ENCODE measurements at regions not wholly inside any gene's neighbourhood (a gene's known extent, or its start where the extent isn't known, plus 50 kb on each side); places are given as distances from the start of the nearest gene placed in this dataset.
"Not testable (repeated sequence)": the region's sequence is repeated elsewhere in the genome, so short reads cannot be mapped to it uniquely, and the experiment has no call there.

GRCh38 chr5:112544558-112544957, 125.5 kb upstream of the EPB41L4A start:
- POLR2A ChIA-PET: interaction anchor here (0.7 kb wide), 2 partner anchors 40 to 1021 kb away, joined by 3 read pairs; no protein-coding TSS in a partner anchor
- not testable (repeated sequence) for H3K4me1 Mint-ChIP-seq, H3K27ac Mint-ChIP-seq, ATAC-seq, H3K4me3 Mint-ChIP-seq, DNase-seq, H3K9me3 Mint-ChIP-seq, H3K36me3 Mint-ChIP-seq
- H3K27me3 Mint-ChIP-seq: peaks cover 0 to 12% (median 6%) of the 10 kb centered on the region in 5 donors

- ATAC-seq (no peak), DNase-seq (no peak)
- H3K27ac Mint-ChIP-seq: no peak overlapping the region
- H3K4me1 Mint-ChIP-seq: no peaks in the 10 kb centered on the region
- H3K9me3 Mint-ChIP-seq: peaks cover 0 to 6% (median 0%) of the 10 kb centered on the region in 9 donors
- no peak overlapping the region for H3K4me3 Mint-ChIP-seq
- H3K36me3 Mint-ChIP-seq: no peaks in the 10 kb centered on the region
- peaks cover 0 to 10% (median 5%) of the 10 kb centered on the region in 5 donors for H3K27me3 Mint-ChIP-seq
- POLR2A ChIA-PET: no interaction called here
Measured at GRCh38 chr5:112546946-112547592, 128.0 kb upstream of the EPB41L4A start.

GRCh38 chr5:112548246-112548881, 129.3 kb upstream of the EPB41L4A start:
- Mint-ChIP-seq H3K4me3 (no peak overlapping the region), H3K27ac (peak overlapping the region in 1 of 10 donors; percentile 29), H3K4me1 (no peaks in the 10 kb centered on the region), H3K9me3 (peaks cover 0 to 6% (median 0%) of the 10 kb centered on the region in 9 donors), H3K27me3 (peaks cover 0 to 6% (median 3%) of the 10 kb centered on the region in 5 donors), H3K36me3 (no peaks in the 10 kb centered on the region)
- no peak for DNase-seq
- no peak for ATAC-seq
- POLR2A ChIA-PET: no interaction called here

GRCh38 chr5:112549127-112549526, 130.1 kb upstream of the EPB41L4A start:
- POLR2A ChIA-PET: no interaction called here
- H3K4me1 Mint-ChIP-seq: no peaks in the 10 kb centered on the region
- H3K27me3 Mint-ChIP-seq: peaks cover 0 to 6% (median 0%) of the 10 kb centered on the region in 5 donors
- DNase-seq (no peak), ATAC-seq (no peak)
- peaks cover 0 to 3% (median 0%) of the 10 kb centered on the region in 9 donors for H3K9me3 Mint-ChIP-seq
- H3K36me3 Mint-ChIP-seq: no peaks in the 10 kb centered on the region
- no peak overlapping the region for H3K27ac Mint-ChIP-seq
- no peak overlapping the region for H3K4me3 Mint-ChIP-seq

GRCh38 chr5:112549605-112550166, 130.6 kb upstream of the EPB41L4A start:
- Mint-ChIP-seq H3K36me3 (no peaks in the 10 kb centered on the region), H3K4me1 (no peaks in the 10 kb centered on the region), H3K27me3 (peaks cover 0 to 1% (median 0%) of the 10 kb centered on the region in 5 donors), H3K4me3 (no peak overlapping the region), H3K9me3 (peaks cover 0 to under 1% (median 0%) of the 10 kb centered on the region in 9 donors), H3K27ac (no peak overlapping the region)
- ATAC-seq (no peak), DNase-seq (no peak)
- POLR2A ChIA-PET: no interaction called here

GRCh38 chr5:112551419-112552032, 132.4 kb upstream of the EPB41L4A start:
- ATAC-seq (peak; percentile 54 to 57), DNase-seq (peak in 9 of 10 donors; percentile 5 to 66 (median 46))
- Mint-ChIP-seq H3K4me3 (no peak overlapping the region), H3K36me3 (no peaks in the 10 kb centered on the region), H3K4me1 (no peaks in the 10 kb centered on the region), H3K27me3 (peaks cover 0 to 1% (median 0%) of the 10 kb centered on the region in 5 donors), H3K27ac (no peak overlapping the region), H3K9me3 (no peaks in the 10 kb centered on the region)
- POLR2A ChIA-PET: no interaction called here

GRCh38 chr5:112552216-112552615, 133.1 kb upstream of the EPB41L4A start:
- no peak overlapping the region for H3K4me3 Mint-ChIP-seq
- no peaks in the 10 kb centered on the region for H3K4me1 Mint-ChIP-seq
- H3K27ac Mint-ChIP-seq: no peak overlapping the region
- ATAC-seq: no peak
- H3K36me3 Mint-ChIP-seq: no peaks in the 10 kb centered on the region
- peaks cover 0 to 1% (median 0%) of the 10 kb centered on the region in 5 donors for H3K27me3 Mint-ChIP-seq
- H3K9me3 Mint-ChIP-seq: no peaks in the 10 kb centered on the region
- DNase-seq: no peak
- POLR2A ChIA-PET: no interaction called here

GRCh38 chr5:112552791-112553190, 133.7 kb upstream of the EPB41L4A start:
- Mint-ChIP-seq H3K27me3 (peaks cover 0 to 1% (median 0%) of the 10 kb centered on the region in 5 donors), H3K4me1 (no peaks in the 10 kb centered on the region)

GRCh38 chr5:112554101-112554977, 135.3 kb upstream of the EPB41L4A start:
- H3K27me3 Mint-ChIP-seq: peaks cover 0 to 1% (median 0%) of the 10 kb centered on the region in 5 donors
- no peak overlapping the region for H3K4me3 Mint-ChIP-seq
- H3K36me3 Mint-ChIP-seq: no peaks in the 10 kb centered on the region
- H3K9me3 Mint-ChIP-seq: no peaks in the 10 kb centered on the region
- no peaks in the 10 kb centered on the region for H3K4me1 Mint-ChIP-seq
- no peak overlapping the region for H3K27ac Mint-ChIP-seq
- ATAC-seq: no peak
- no peak for DNase-seq
- POLR2A ChIA-PET: no interaction called here

More at GRCh38 chr5:112552791-112553190, 133.7 kb upstream of the EPB41L4A start:
- H3K36me3 Mint-ChIP-seq: no peaks in the 10 kb centered on the region
- DNase-seq: no peak
- H3K4me3 Mint-ChIP-seq: no peak overlapping the region
- POLR2A ChIA-PET: no interaction called here
- H3K9me3 Mint-ChIP-seq: no peaks in the 10 kb centered on the region
- ATAC-seq: no peak
- H3K27ac Mint-ChIP-seq: no peak overlapping the region

- no peak overlapping the region for H3K27ac Mint-ChIP-seq
- no peaks in the 10 kb centered on the region for H3K9me3 Mint-ChIP-seq
- POLR2A ChIA-PET: no interaction called here
- no peaks in the 10 kb centered on the region for H3K36me3 Mint-ChIP-seq
- H3K4me3 Mint-ChIP-seq: no peak overlapping the region
- peaks cover 0 to 2% (median 0%) of the 10 kb centered on the region in 5 donors for H3K27me3 Mint-ChIP-seq
- H3K4me1 Mint-ChIP-seq: no peaks in the 10 kb centered on the region
- DNase-seq: no peak
- ATAC-seq: peak in 1 of 2 donors; percentile 20
Measured at GRCh38 chr5:112555197-112555596, 136.1 kb upstream of the EPB41L4A start.

- H3K4me1 Mint-ChIP-seq: no peaks in the 10 kb centered on the region
Measured at GRCh38 chr5:112555691-112556090, 136.6 kb upstream of the EPB41L4A start.

GRCh38 chr5:112559501-112559900, 140.4 kb upstream of the EPB41L4A start:
- POLR2A ChIA-PET, H3K4me3 Mint-ChIP-seq, DNase-seq, H3K4me1 Mint-ChIP-seq, H3K27me3 Mint-ChIP-seq, H3K36me3 Mint-ChIP-seq, ATAC-seq, H3K27ac Mint-ChIP-seq: not testable (repeated sequence)
- peaks cover 0 to 23% (median 11%) of the 10 kb centered on the region in 9 donors for H3K9me3 Mint-ChIP-seq

More at GRCh38 chr5:112555691-112556090, 136.6 kb upstream of the EPB41L4A start:
- ATAC-seq (no peak), DNase-seq (no peak)
- Mint-ChIP-seq H3K36me3 (no peaks in the 10 kb centered on the region), H3K9me3 (no peaks in the 10 kb centered on the region), H3K27me3 (peaks cover 0 to 2% (median 0%) of the 10 kb centered on the region in 5 donors), H3K4me3 (no peak overlapping the region), H3K27ac (no peak overlapping the region)
- POLR2A ChIA-PET: no interaction called here
